Natural killer cell (primary cell): ENCODE measurements at regions not wholly inside any gene's neighbourhood (a gene's known extent, or its start where the extent isn't known, plus 50 kb on each side); places are given as distances from the start of the nearest gene placed in this dataset.
A peak's percentile ranks its signal among the peaks of the same experiment; 100 is the strongest.

Experiments
- ATAC-seq, 3 donors: fragments of 150-1000 bp in 2 of 3; fragments of 200-7000 bp in 1 of 3; cut with Tn5 transposase; 1 replicate in 1 of 3; 2 replicates in 2 of 3; pipeline ENCODE4 v1.10.0; 2021; ENCODE audit warnings: mild to moderate bottlenecking in 2 of 3, moderate library complexity in 2 of 3
- DNase-seq, 2 donors: peaks; one replicate each; pipeline versions ENCODE4 v3.0.0 to v3.0.0-alpha.2; 2013 to 2021; ENCODE audit warnings: mixed read lengths in 1 of 2
- H3K27ac ChIP-seq: one replicate; pipeline ENCODE4 v1.5.1; 2013; ENCODE audit warnings: mild to moderate bottlenecking, low read length
- H3K27me3 ChIP-seq: one replicate; pipeline ENCODE4 v1.6.1; 2013; ENCODE audit warnings: low read length; ENCODE audit not compliant: control insufficient read depth, insufficient read depth
- H3K36me3 ChIP-seq: one replicate; pipeline ENCODE4 v1.6.1; 2013; ENCODE audit warnings: low read length; ENCODE audit not compliant: control insufficient read depth, insufficient read depth
- H3K4me1 ChIP-seq: one replicate; pipeline ENCODE4 v1.6.1; 2013; ENCODE audit warnings: low read length; ENCODE audit not compliant: control insufficient read depth, insufficient read depth
- H3K4me3 ChIP-seq: one replicate; pipeline ENCODE4 v1.5.1; 2013; ENCODE audit warnings: low read length
- H3K9me3 ChIP-seq: one replicate; pipeline ENCODE4 v1.6.1; 2013; ENCODE audit warnings: low read length; ENCODE audit not compliant: control insufficient read depth, insufficient read depth
- H3K27ac Mint-ChIP-seq, 2 donors: one replicate each; pipeline ENCODE4 v1.8.0; 2022; ENCODE audit warnings: mild to moderate bottlenecking in 2 of 2, mixed read lengths in 2 of 2, moderate library complexity in 1 of 2
- H3K27me3 Mint-ChIP-seq, 2 donors: one replicate each; pipeline ENCODE4 v1.8.0; 2022; ENCODE audit warnings: low read depth in 2 of 2, mixed read lengths in 2 of 2
- H3K36me3 Mint-ChIP-seq: one replicate; pipeline ENCODE4 v1.8.0; 2022; ENCODE audit warnings: mixed read lengths
- H3K4me1 Mint-ChIP-seq, 2 donors: one replicate each; pipeline ENCODE4 v1.8.0; 2022; ENCODE audit warnings: mixed read lengths in 2 of 2
- H3K4me3 Mint-ChIP-seq: one replicate; pipeline ENCODE4 v1.8.0; 2022; ENCODE audit warnings: mild to moderate bottlenecking, moderate library complexity, mixed read lengths
- H3K9me3 Mint-ChIP-seq, 2 donors: one replicate each; pipeline ENCODE4 v1.8.0; 2022; ENCODE audit warnings: mixed read lengths in 2 of 2
- WGBS: methylation state at CpG from one replicate; pipeline ENCODE4 v1.1.7; 2013; ENCODE audit warnings: missing lambda C conversion rate; ENCODE audit not compliant: insufficient coverage; 5-methylcytosine and 5-hydroxymethylcytosine counted together
- intact Hi-C: fragments of 100-400 bp; cut with micrococcal nuclease; formaldehyde crosslinking; loops from one replicate; pipeline ENCODE4 v1.14.2; 2022
- TF ChIP-seq, protein P1 (sequence below): fragments of 200-600 bp; IDR thresholded peaks from one replicate; pipeline ENCODE4 v1.8.0; 2022; ENCODE audit warnings: antibody characterized with exemption

DNA sequence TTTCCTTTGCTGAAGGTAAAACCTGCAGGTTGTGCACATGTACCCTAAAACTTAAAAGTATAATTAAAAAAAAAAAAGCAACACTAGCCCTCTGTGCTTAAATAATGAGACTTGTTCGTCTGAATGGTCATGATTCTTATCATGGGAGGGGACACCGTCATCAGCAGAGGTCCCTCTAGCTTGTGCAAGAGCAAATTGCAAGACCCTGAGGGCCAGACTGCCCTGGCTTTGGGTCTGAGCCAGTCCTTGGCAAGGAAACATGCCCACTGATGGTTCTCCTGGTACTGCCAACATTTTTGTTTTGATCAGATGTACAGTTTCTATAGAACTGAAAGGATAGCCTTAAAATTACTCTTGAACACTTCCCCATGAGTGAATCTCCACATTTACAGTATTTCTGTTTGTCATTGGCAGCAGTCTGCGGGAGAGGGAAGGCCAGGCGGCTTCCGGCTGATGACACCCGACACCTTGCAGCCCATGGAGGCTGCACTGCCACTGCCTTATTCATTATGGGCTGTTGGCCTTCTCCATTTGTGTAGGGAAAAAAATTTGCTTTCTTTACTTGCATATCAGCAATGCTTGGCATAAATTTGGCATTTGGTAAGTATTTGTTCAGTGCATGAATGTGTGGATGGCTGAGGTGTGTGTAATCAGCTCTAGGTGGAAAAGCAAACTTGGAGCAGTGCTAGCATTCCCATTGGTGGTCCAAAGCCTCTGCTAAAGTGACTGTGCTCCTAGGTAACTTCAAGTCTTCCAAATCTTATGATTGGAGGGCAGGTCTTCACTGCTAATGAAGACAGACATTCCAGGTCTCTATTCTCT is 161.6 kb upstream of the ALKAL2 start:
- Histone ChIP-seq H3K27me3 (no peaks in the 10 kb centered on the region), H3K36me3 (no peaks in the 10 kb centered on the region), H3K9me3 (no peaks in the 10 kb centered on the region), H3K27ac (no peak overlapping the region), H3K4me3 (no peak overlapping the region), H3K4me1 (peaks cover 40% of the 10 kb centered on the region)
- TF ChIP-seq, protein P1, sequence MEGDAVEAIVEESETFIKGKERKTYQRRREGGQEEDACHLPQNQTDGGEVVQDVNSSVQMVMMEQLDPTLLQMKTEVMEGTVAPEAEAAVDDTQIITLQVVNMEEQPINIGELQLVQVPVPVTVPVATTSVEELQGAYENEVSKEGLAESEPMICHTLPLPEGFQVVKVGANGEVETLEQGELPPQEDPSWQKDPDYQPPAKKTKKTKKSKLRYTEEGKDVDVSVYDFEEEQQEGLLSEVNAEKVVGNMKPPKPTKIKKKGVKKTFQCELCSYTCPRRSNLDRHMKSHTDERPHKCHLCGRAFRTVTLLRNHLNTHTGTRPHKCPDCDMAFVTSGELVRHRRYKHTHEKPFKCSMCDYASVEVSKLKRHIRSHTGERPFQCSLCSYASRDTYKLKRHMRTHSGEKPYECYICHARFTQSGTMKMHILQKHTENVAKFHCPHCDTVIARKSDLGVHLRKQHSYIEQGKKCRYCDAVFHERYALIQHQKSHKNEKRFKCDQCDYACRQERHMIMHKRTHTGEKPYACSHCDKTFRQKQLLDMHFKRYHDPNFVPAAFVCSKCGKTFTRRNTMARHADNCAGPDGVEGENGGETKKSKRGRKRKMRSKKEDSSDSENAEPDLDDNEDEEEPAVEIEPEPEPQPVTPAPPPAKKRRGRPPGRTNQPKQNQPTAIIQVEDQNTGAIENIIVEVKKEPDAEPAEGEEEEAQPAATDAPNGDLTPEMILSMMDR = no peak
- no peaks in the 10 kb centered on the region for H3K36me3 Mint-ChIP-seq
- intact Hi-C loops = no loop called here
- no peaks in the 10 kb centered on the region for H3K9me3 Mint-ChIP-seq
- 95% methylated on average over 6 of the region's 6 CpGs for WGBS
- peaks cover 25 to 27% of the 10 kb centered on the region in 2 donors for H3K4me1 Mint-ChIP-seq
- no peak overlapping the region for H3K4me3 Mint-ChIP-seq
- ATAC-seq (no peak), DNase-seq (no peak)
- H3K27ac Mint-ChIP-seq = no peak overlapping the region
- H3K27me3 Mint-ChIP-seq = no peaks in the 10 kb centered on the region

DNA sequence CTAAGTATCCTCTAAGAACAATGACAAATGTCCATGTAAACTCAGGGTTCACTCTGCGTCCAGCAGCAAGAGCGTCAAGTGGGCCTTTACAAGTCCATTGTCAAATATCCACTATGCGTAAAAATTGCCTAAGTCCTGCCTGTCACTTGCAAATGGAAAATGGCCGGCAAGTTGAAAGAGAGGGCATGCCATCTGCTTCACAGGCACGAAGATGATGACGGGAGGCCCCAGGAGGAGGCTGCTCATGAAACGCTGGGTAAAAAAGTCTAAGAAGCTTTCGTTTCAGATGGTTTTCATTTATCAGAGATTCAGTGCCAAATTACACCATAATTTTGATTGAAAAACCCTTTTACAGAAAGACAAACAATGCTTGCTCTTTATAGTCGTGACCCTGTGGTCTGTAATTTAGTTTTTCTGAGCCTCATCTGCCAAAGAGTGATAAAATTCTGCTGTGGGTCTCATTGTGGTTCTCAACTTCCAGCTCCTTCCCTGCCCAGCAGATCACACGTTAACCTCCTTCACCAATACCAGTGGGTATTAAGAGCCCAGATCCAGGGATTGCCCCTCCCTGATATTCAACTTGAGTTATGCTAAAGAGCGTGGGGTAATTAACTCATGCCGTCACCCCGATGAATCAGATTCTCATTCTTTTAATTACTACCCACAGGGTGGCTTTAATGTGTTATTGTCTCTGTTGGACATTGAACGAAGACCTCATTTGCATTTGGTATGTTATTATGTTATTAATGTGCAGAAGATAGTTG is 160.2 kb upstream of the ALKAL2 start:
- Mint-ChIP-seq H3K36me3 (no peaks in the 10 kb centered on the region), H3K27ac (no peak overlapping the region), H3K4me1 (peaks cover 11 to 18% of the 10 kb centered on the region in 2 donors), H3K4me3 (no peak overlapping the region), H3K9me3 (no peaks in the 10 kb centered on the region), H3K27me3 (peaks cover 0 to 3% of the 10 kb centered on the region in 2 donors)
- Histone ChIP-seq H3K9me3 (no peaks in the 10 kb centered on the region), H3K27ac (no peak overlapping the region), H3K4me1 (peaks cover 31% of the 10 kb centered on the region), H3K36me3 (no peaks in the 10 kb centered on the region), H3K4me3 (no peak overlapping the region), H3K27me3 (no peaks in the 10 kb centered on the region)
- intact Hi-C loops = no loop called here
- ATAC-seq (no peak), DNase-seq (no peak)
- WGBS = 87% methylated on average over 11 of the region's 14 CpGs
- TF ChIP-seq, protein P1 = no peak

- H3K4me1 Mint-ChIP-seq = peaks cover 5 to 14% of the 10 kb centered on the region in 2 donors
- ATAC-seq = no peak
- no peaks in the 10 kb centered on the region for H3K36me3 ChIP-seq
- H3K27ac ChIP-seq = peak overlapping the region; percentile 31
- H3K4me3 ChIP-seq = no peak overlapping the region
- WGBS = 72% methylated on average over 10 of the region's 10 CpGs
- no peaks in the 10 kb centered on the region for H3K36me3 Mint-ChIP-seq
- H3K27ac Mint-ChIP-seq = no peak overlapping the region
- H3K27me3 ChIP-seq = no peaks in the 10 kb centered on the region
- intact Hi-C loops = no loop called here
- no peaks in the 10 kb centered on the region for H3K9me3 ChIP-seq
- TF ChIP-seq, protein P1 = no peak
- peaks cover 25% of the 10 kb centered on the region for H3K4me1 ChIP-seq
- peaks cover 0 to 3% of the 10 kb centered on the region in 2 donors for H3K27me3 Mint-ChIP-seq
- no peaks in the 10 kb centered on the region for H3K9me3 Mint-ChIP-seq
- H3K4me3 Mint-ChIP-seq = no peak overlapping the region
- DNase-seq = no peak
These were observed 159.2 kb upstream of the ALKAL2 start for GRCh38 chr2:446963-447530.
